ENCODE measurements at regions not wholly inside any gene's neighbourhood (a gene's known extent, or its start where the extent isn't known, plus 50 kb on each side); places are given as distances from the start of the nearest gene placed in this dataset.

- H3T11ph ChIP-seq (ENCODE audit: low read length): no peak overlapping the region
- Mint-ChIP-seq H3K36me3 (ENCODE audit: insufficient read depth in 1 of 3, low read depth in 3 of 3) (no peaks in the 10 kb centered on the region), H3K4me3 (no peak overlapping the region), H3K27ac (no peak overlapping the region), H3K9me3 (no peaks in the 10 kb centered on the region), H3K27me3 (ENCODE audit: low read depth) (peaks cover 62% of the 10 kb centered on the region), H3K4me1 (no peaks in the 10 kb centered on the region)
- H3K14ac ChIP-seq (ENCODE audit: insufficient read depth, low read length): no peak overlapping the region
- DNase-seq: no peak
- no peak overlapping the region for H2AK5ac ChIP-seq (ENCODE audit: insufficient read length, low read length)
- no peak overlapping the region for H3K56ac ChIP-seq (ENCODE audit: insufficient read length, low read depth, low read length)
- no peak overlapping the region for H2BK120ac ChIP-seq (ENCODE audit: low read depth, low read length, poor library complexity, severe bottlenecking)
- no peak overlapping the region for H3K4me2 ChIP-seq (ENCODE audit: insufficient read depth, insufficient read length, low read length)
- H3K9ac ChIP-seq (ENCODE audit: extremely low read depth, insufficient read length, low read length): no peak overlapping the region
- no peaks in the 10 kb centered on the region for H3K4me1 ChIP-seq (ENCODE audit: insufficient read depth, low read length)
- no peaks in the 10 kb centered on the region for H3K79me1 ChIP-seq (ENCODE audit: insufficient read depth, low read depth, low read length, poor library complexity, severe bottlenecking)
- no CpG with 5 or more reads among the region's 2 CpGs for WGBS (ENCODE audit: extremely low coverage, insufficient read length, low lambda C conversion rate)
- H4K5ac ChIP-seq (ENCODE audit: insufficient read length, low read depth, low read length): no peak overlapping the region
- H3K9me3 ChIP-seq (ENCODE audit: control insufficient read depth, low read depth, low read length): no peaks in the 10 kb centered on the region
- H2BK20ac ChIP-seq (ENCODE audit: low read depth, low read length, poor library complexity, severe bottlenecking): no peak overlapping the region
- H4K8ac ChIP-seq (replicated peaks; ENCODE audit: insufficient read length, low read depth, low read length): no peak overlapping the region
- H3K23ac ChIP-seq (ENCODE audit: insufficient read length, low read depth, low read length): no peak overlapping the region
- no peaks in the 10 kb centered on the region; the same call in 1 of the 2 replicates for H3K27me3 ChIP-seq (ENCODE audit: insufficient read depth, low read length)
- no peak overlapping the region for H2BK15ac ChIP-seq (ENCODE audit: low read depth, low read length)
- no peak overlapping the region for H3K4ac ChIP-seq (ENCODE audit: low read depth, low read length)
- H2BK12ac ChIP-seq (ENCODE audit: insufficient read length, low read depth, low read length): no peak overlapping the region
- H3K79me2 ChIP-seq (ENCODE audit: insufficient read depth, low read length): no peaks in the 10 kb centered on the region
- H2AFZ ChIP-seq (ENCODE audit: low read length): no peak overlapping the region
- no peak overlapping the region for H2BK5ac ChIP-seq (ENCODE audit: insufficient read length, low read length)
- TF ChIP-seq, protein P1, sequence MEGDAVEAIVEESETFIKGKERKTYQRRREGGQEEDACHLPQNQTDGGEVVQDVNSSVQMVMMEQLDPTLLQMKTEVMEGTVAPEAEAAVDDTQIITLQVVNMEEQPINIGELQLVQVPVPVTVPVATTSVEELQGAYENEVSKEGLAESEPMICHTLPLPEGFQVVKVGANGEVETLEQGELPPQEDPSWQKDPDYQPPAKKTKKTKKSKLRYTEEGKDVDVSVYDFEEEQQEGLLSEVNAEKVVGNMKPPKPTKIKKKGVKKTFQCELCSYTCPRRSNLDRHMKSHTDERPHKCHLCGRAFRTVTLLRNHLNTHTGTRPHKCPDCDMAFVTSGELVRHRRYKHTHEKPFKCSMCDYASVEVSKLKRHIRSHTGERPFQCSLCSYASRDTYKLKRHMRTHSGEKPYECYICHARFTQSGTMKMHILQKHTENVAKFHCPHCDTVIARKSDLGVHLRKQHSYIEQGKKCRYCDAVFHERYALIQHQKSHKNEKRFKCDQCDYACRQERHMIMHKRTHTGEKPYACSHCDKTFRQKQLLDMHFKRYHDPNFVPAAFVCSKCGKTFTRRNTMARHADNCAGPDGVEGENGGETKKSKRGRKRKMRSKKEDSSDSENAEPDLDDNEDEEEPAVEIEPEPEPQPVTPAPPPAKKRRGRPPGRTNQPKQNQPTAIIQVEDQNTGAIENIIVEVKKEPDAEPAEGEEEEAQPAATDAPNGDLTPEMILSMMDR (conservative IDR thresholded peaks at IDR 0.05): no peak
- no peaks in the 10 kb centered on the region for H4K20me1 ChIP-seq (ENCODE audit: control insufficient read depth, insufficient read depth, insufficient read length)
- H4K91ac ChIP-seq (ENCODE audit: insufficient read length, low read depth, low read length): no peak overlapping the region
- no peak overlapping the region for H3K27ac ChIP-seq (ENCODE audit: insufficient read length, low read depth, low read length)
- no peak overlapping the region for H3K18ac ChIP-seq (ENCODE audit: insufficient read length, low read depth, low read length)
- H3K23me2 ChIP-seq (ENCODE audit: insufficient read length, low read depth, low read length, poor library complexity, severe bottlenecking): no peaks in the 10 kb centered on the region
Observed at GRCh38 chr11:16596231-16596630, 142.2 kb upstream of the C11orf58 start.

Measured in H9 (cell line).